Uterus (tissue), 3 donors: ENCODE measurements at regions not wholly inside any gene's neighbourhood (a gene's known extent, or its start where the extent isn't known, plus 50 kb on each side); places are given as distances from the start of the nearest gene placed in this dataset.

ENCODE experiments used
- DNase-seq, 2 donors: peaks; one replicate each; pipeline ENCODE4 v3.0.0-alpha.2; 2019 to 2020
- H3K27ac ChIP-seq, 2 donors: fragments of 200-600 bp; sonication (generic); 1 replicate in 1 of 2; 2 replicates in 1 of 2; pipeline ENCODE4 v1.5.1; 2016 to 2018
- H3K27me3 ChIP-seq, 2 donors: fragments of 200-600 bp; sonication (generic); one replicate each; pipeline ENCODE4 v1.5.1; 2018 to 2019; ENCODE audit warnings: control low read depth in 1 of 2
- H3K36me3 ChIP-seq, 2 donors: fragments of 200-600 bp; sonication (generic); one replicate each; pipeline ENCODE4 v1.5.1; 2019; ENCODE audit warnings: control low read depth in 1 of 2
- H3K4me1 ChIP-seq, 2 donors: fragments of 200-600 bp; sonication (generic); one replicate each; pipeline ENCODE4 v1.5.1; 2018 to 2019; ENCODE audit warnings: control low read depth in 1 of 2
- H3K4me3 ChIP-seq, 2 donors: fragments of 200-600 bp; sonication (generic); 1 replicate in 1 of 2; 2 replicates in 1 of 2; pipeline ENCODE4 v1.5.1; 2018 to 2019; ENCODE audit warnings: mild to moderate bottlenecking in 1 of 2
- H3K9me3 ChIP-seq, 2 donors: fragments of 200-600 bp; sonication (generic); one replicate each; pipeline ENCODE4 v1.5.1; 2019; ENCODE audit warnings: control low read depth in 1 of 2
- CTCF ChIP-seq, 4 experiments: fragments of 200-600 bp in 2 of 4; fragments of 450-650 bp in 2 of 4; sonication (generic) in 2 of 4; IDR thresholded peaks; one replicate each; pipeline ENCODE4 v1.5.1; 2016 to 2019; ENCODE audit warnings: antibody characterized with exemption in 4 of 4, mild to moderate bottlenecking in 2 of 4, moderate library complexity in 1 of 4
- POLR2A ChIP-seq, 2 donors: fragments of 450-650 bp; IDR thresholded peaks; one replicate each; pipeline ENCODE4 v1.6.1; 2016; ENCODE audit warnings: antibody characterized with exemption in 2 of 2, mild to moderate bottlenecking in 1 of 2, moderate library complexity in 1 of 2
- intact Hi-C: fragments of 100-400 bp; cut with DNase I; formaldehyde crosslinking; loops from one replicate; pipeline ENCODE4 v1.15.1; 2023; ENCODE audit warnings: low total_unique reads
- donor health status: DM: yes; HTN: yes; CAD: no.

GRCh38 chr7:136259074-136259473 lies 281.9 kb upstream of the MTPN start:
- H3K36me3 ChIP-seq: no peaks in the 10 kb centered on the region
- no peaks in the 10 kb centered on the region for H3K27me3 ChIP-seq
- H3K9me3 ChIP-seq: no peaks in the 10 kb centered on the region
- no peak overlapping the region for H3K27ac ChIP-seq
- no peak for TF ChIP-seq POLR2A (IDR thresholded peaks at IDR 0.05)
- TF ChIP-seq CTCF (IDR thresholded peaks at IDR 0.05): no peak
- no peaks in the 10 kb centered on the region for H3K4me1 ChIP-seq
- intact Hi-C loops: no loop called here
- no peak overlapping the region for H3K4me3 ChIP-seq
- no peak for DNase-seq

- H3K27me3 ChIP-seq: no peaks in the 10 kb centered on the region
- TF ChIP-seq POLR2A (IDR thresholded peaks at IDR 0.05) (no peak), CTCF (IDR thresholded peaks at IDR 0.05) (no peak)
- no peaks in the 10 kb centered on the region for H3K9me3 ChIP-seq
- intact Hi-C loops: no loop called here
- DNase-seq: no peak
- H3K27ac ChIP-seq: no peak overlapping the region
- no peaks in the 10 kb centered on the region for H3K36me3 ChIP-seq
- H3K4me3 ChIP-seq: no peak overlapping the region
- H3K4me1 ChIP-seq: no peaks in the 10 kb centered on the region
These were observed 279.3 kb upstream of the MTPN start for GRCh38 chr7:136256491-136256890.

- no peaks in the 10 kb centered on the region for H3K36me3 ChIP-seq
- no peak overlapping the region for H3K4me3 ChIP-seq
- no peaks in the 10 kb centered on the region for H3K27me3 ChIP-seq
- H3K4me1 ChIP-seq: no peaks in the 10 kb centered on the region
- H3K27ac ChIP-seq: no peak overlapping the region
- no peak for TF ChIP-seq POLR2A (IDR thresholded peaks at IDR 0.05)
- TF ChIP-seq CTCF (IDR thresholded peaks at IDR 0.05): no peak
- intact Hi-C loops: no loop called here
- DNase-seq: no peak
- H3K9me3 ChIP-seq: no peaks in the 10 kb centered on the region
These were observed 277.0 kb upstream of the MTPN start for GRCh38 chr7:136254148-136254547.

- Histone ChIP-seq H3K27me3 (no peaks in the 10 kb centered on the region), H3K27ac (no peak overlapping the region), H3K36me3 (no peaks in the 10 kb centered on the region), H3K4me1 (no peaks in the 10 kb centered on the region), H3K9me3 (no peaks in the 10 kb centered on the region), H3K4me3 (no peak overlapping the region)
- TF ChIP-seq POLR2A (IDR thresholded peaks at IDR 0.05) (no peak), CTCF (IDR thresholded peaks at IDR 0.05) (no peak)
- intact Hi-C loops: no loop called here
- DNase-seq: no peak
These were observed 274.7 kb upstream of the MTPN start for GRCh38 chr7:136251826-136252225.

- Histone ChIP-seq H3K36me3 (no peaks in the 10 kb centered on the region), H3K27ac (no peak overlapping the region), H3K27me3 (no peaks in the 10 kb centered on the region), H3K4me1 (no peaks in the 10 kb centered on the region), H3K4me3 (no peak overlapping the region), H3K9me3 (no peaks in the 10 kb centered on the region)
- no peak for DNase-seq
- intact Hi-C loops: no loop called here
- TF ChIP-seq POLR2A (IDR thresholded peaks at IDR 0.05) (no peak), CTCF (IDR thresholded peaks at IDR 0.05) (no peak)
These were observed 270.1 kb upstream of the MTPN start for GRCh38 chr7:136247211-136247610.
